Lower leg skin (tissue), 3 donors: ENCODE measurements at regions not wholly inside any gene's neighbourhood (a gene's known extent, or its start where the extent isn't known, plus 50 kb on each side); places are given as distances from the start of the nearest gene placed in this dataset.

Experiments
- POLR2A ChIP-seq, 2 donors: fragments of 450-650 bp; IDR thresholded peaks; one replicate each; pipeline ENCODE4 v1.6.1; 2016 to 2017; ENCODE audit warnings: antibody characterized with exemption in 2 of 2, mild to moderate bottlenecking in 1 of 2, moderate library complexity in 1 of 2
- TF ChIP-seq, protein P1 (sequence below), 3 donors: fragments of 450-650 bp; IDR thresholded peaks; one replicate each; pipeline ENCODE4 v1.5.1; 2016; ENCODE audit warnings: antibody characterized with exemption in 3 of 3, mild to moderate bottlenecking in 3 of 3, moderate library complexity in 2 of 3

GRCh38 chr7:15836041-15836440, 149.6 kb upstream of the MEOX2 start:
- TF ChIP-seq, protein P1, sequence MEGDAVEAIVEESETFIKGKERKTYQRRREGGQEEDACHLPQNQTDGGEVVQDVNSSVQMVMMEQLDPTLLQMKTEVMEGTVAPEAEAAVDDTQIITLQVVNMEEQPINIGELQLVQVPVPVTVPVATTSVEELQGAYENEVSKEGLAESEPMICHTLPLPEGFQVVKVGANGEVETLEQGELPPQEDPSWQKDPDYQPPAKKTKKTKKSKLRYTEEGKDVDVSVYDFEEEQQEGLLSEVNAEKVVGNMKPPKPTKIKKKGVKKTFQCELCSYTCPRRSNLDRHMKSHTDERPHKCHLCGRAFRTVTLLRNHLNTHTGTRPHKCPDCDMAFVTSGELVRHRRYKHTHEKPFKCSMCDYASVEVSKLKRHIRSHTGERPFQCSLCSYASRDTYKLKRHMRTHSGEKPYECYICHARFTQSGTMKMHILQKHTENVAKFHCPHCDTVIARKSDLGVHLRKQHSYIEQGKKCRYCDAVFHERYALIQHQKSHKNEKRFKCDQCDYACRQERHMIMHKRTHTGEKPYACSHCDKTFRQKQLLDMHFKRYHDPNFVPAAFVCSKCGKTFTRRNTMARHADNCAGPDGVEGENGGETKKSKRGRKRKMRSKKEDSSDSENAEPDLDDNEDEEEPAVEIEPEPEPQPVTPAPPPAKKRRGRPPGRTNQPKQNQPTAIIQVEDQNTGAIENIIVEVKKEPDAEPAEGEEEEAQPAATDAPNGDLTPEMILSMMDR (IDR thresholded peaks at IDR 0.05): no peak
- no peak for TF ChIP-seq POLR2A (IDR thresholded peaks at IDR 0.05)
